SK-N-SH treated with all-trans-retinoic acid at 6 μM for 48 hours (cell line): ENCODE measurements at regions not wholly inside any gene's neighbourhood (a gene's known extent, or its start where the extent isn't known, plus 50 kb on each side); places are given as distances from the start of the nearest gene placed in this dataset.

ENCODE experiments used
- ATAC-seq: fragments of 200-7000 bp; cut with Tn5 transposase; 3 replicates; pipeline ENCODE4 v1.9.1; 2020; ENCODE audit warnings: mild to moderate bottlenecking, moderate library complexity
- ARNTL ChIP-seq: fragments of 450-650 bp; formaldehyde crosslinking; IDR thresholded peaks from 2 replicates; pipeline ENCODE4 v1.5.0; 2020; ENCODE audit warnings: low read depth, mild to moderate bottlenecking, moderate library complexity, borderline replicate concordance
- BACH2 ChIP-seq: fragments of 250-450 bp; sonication (Bioruptor Pico); IDR thresholded peaks from 2 replicates; pipeline ENCODE4 v1.9.0; 2021; ENCODE audit warnings: mild to moderate bottlenecking, borderline replicate concordance
- CSDC2 ChIP-seq: fragments of 250-450 bp; sonication (Bioruptor Pico); IDR thresholded peaks from 2 replicates; pipeline ENCODE4 v1.5.0; 2020; ENCODE audit warnings: mild to moderate bottlenecking, moderate library complexity
- ESRRG ChIP-seq: fragments of 250-450 bp; sonication (Bioruptor Pico); IDR thresholded peaks from 2 replicates; pipeline ENCODE4 v1.6.1; 2021; ENCODE audit warnings: mild to moderate bottlenecking
- GLIS3 ChIP-seq: fragments of 250-450 bp; sonication (Bioruptor Pico); IDR thresholded peaks from 2 replicates; pipeline ENCODE4 v1.5.0; 2020; ENCODE audit warnings: mild to moderate bottlenecking, moderate library complexity
- ISL1 ChIP-seq: fragments of 250-450 bp; sonication (Bioruptor Pico); IDR thresholded peaks from 2 replicates; pipeline ENCODE4 v2.1.2; 2022; ENCODE audit warnings: mild to moderate bottlenecking, moderate library complexity
- OSR1 ChIP-seq: fragments of 250-450 bp; sonication (Bioruptor Pico); IDR thresholded peaks from 2 replicates; pipeline ENCODE4 v1.8.0; 2022; ENCODE audit warnings: moderate library complexity, mild to moderate bottlenecking, inconsistent platforms
- PPARA ChIP-seq: fragments of 250-450 bp; sonication (Bioruptor Pico); IDR thresholded peaks from 2 replicates; pipeline ENCODE4 v1.5.0; 2020; ENCODE audit warnings: mild to moderate bottlenecking, borderline replicate concordance
- RARB ChIP-seq: fragments of 250-450 bp; sonication (Bioruptor Pico); IDR thresholded peaks from 2 replicates; pipeline ENCODE4 v1.8.0; 2021; ENCODE audit warnings: mild to moderate bottlenecking, moderate library complexity
- SNAI2 ChIP-seq: fragments of 250-450 bp; sonication (Bioruptor Pico); IDR thresholded peaks from 2 replicates; pipeline ENCODE4 v1.5.0; 2020; ENCODE audit warnings: mild to moderate bottlenecking, moderate library complexity
- TCF4 ChIP-seq: fragments of 250-450 bp; sonication (Bioruptor Pico); IDR thresholded peaks from 2 replicates; pipeline ENCODE4 v1.8.0; 2021; ENCODE audit warnings: mild to moderate bottlenecking, moderate library complexity, borderline replicate concordance
- TOX ChIP-seq: fragments of 250-450 bp; sonication (Bioruptor Pico); IDR thresholded peaks from 2 replicates; pipeline ENCODE4 v1.8.0; 2021; ENCODE audit warnings: mild to moderate bottlenecking, moderate library complexity, borderline replicate concordance
- ZC3H10 ChIP-seq: fragments of 250-450 bp; sonication (Bioruptor Pico); IDR thresholded peaks from 2 replicates; pipeline ENCODE4 v1.5.1; 2021; ENCODE audit warnings: mild to moderate bottlenecking, moderate library complexity
- ZFP3 ChIP-seq: fragments of 250-450 bp; sonication (Bioruptor Pico); IDR thresholded peaks from 2 replicates; pipeline ENCODE4 v1.5.0; 2020; ENCODE audit warnings: mild to moderate bottlenecking, moderate library complexity
- ZFP30 ChIP-seq: fragments of 450-650 bp; formaldehyde crosslinking; IDR thresholded peaks from 2 replicates; pipeline ENCODE4 v1.5.0; 2022; ENCODE audit warnings: mild to moderate bottlenecking, moderate library complexity
- ZNF565 ChIP-seq: fragments of 450-650 bp; formaldehyde crosslinking; conservative IDR thresholded peaks from 2 replicates; pipeline ENCODE4 v1.5.0; 2020; ENCODE audit warnings: low read depth, mild to moderate bottlenecking, moderate library complexity
- ZNF70 ChIP-seq: fragments of 450-650 bp; formaldehyde crosslinking; IDR thresholded peaks from 2 replicates; pipeline ENCODE4 v1.5.0; 2020; ENCODE audit warnings: mild to moderate bottlenecking, moderate library complexity
- ZNF8 ChIP-seq: fragments of 450-650 bp; formaldehyde crosslinking; IDR thresholded peaks from 2 replicates; pipeline ENCODE4 v1.5.0; 2020; ENCODE audit warnings: mild to moderate bottlenecking, moderate library complexity
- TF ChIP-seq, protein P1 (sequence below): fragments of 250-450 bp; sonication (Bioruptor Pico); IDR thresholded peaks from 2 replicates; pipeline ENCODE4 v1.8.0; 2020; ENCODE audit warnings: mild to moderate bottlenecking, moderate library complexity, borderline replicate concordance
- TF ChIP-seq, protein P2 (sequence below): fragments of 250-450 bp; sonication (Bioruptor Pico); IDR thresholded peaks from 2 replicates; pipeline ENCODE4 v1.5.1; 2021; ENCODE audit warnings: mild to moderate bottlenecking, moderate library complexity
- TF ChIP-seq, protein P3 (sequence below): fragments of 250-450 bp; sonication (Bioruptor Pico); IDR thresholded peaks from 2 replicates; pipeline ENCODE4 v1.5.1; 2020; ENCODE audit warnings: low read depth, mild to moderate bottlenecking, moderate library complexity
- TF ChIP-seq, protein P4 (sequence below): fragments of 250-450 bp; sonication (Bioruptor Pico); IDR thresholded peaks from 2 replicates; pipeline ENCODE4 v1.5.0; 2020; ENCODE audit warnings: mild to moderate bottlenecking, moderate library complexity
- TF ChIP-seq, protein P5 (sequence below): fragments of 250-450 bp; sonication (Bioruptor Pico); IDR thresholded peaks from 2 replicates; pipeline ENCODE4 v1.8.0; 2021; ENCODE audit warnings: low read depth, mild to moderate bottlenecking, moderate library complexity, borderline replicate concordance

DNA sequence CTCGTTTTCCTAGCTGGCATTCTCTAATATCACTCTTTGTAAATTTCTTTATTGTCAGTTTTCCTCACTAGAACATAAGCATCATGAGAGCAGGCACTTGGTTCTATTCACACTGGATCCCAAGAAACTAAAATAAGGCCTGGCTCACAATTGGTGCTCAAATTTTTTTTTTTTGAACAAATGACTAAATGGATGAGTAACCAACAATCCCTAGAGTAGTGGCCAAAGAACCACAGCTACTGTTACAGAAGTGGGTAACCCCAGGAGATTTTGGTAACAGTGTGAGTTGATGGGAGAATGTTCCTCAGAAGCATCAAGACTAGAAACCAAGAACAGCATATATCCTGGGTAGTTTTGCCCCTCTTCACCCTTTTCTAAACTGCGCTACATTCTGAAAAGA, 572.6 kb downstream of the INSC start:
- TF ChIP-seq CSDC2 (CRISPR knock-in tag) (no peak), TOX (CRISPR knock-in tag) (no peak), ZFP30 (CRISPR knock-in tag) (no peak), OSR1 (CRISPR knock-in tag) (no peak), TCF4 (CRISPR knock-in tag) (no peak), PPARA (no peak), ZNF70 (CRISPR knock-in tag) (no peak), SNAI2 (CRISPR knock-in tag) (no peak), ZNF8 (CRISPR knock-in tag) (no peak), ISL1 (CRISPR knock-in tag) (no peak), RARB (CRISPR knock-in tag) (no peak)
- TF ChIP-seq, protein P1, sequence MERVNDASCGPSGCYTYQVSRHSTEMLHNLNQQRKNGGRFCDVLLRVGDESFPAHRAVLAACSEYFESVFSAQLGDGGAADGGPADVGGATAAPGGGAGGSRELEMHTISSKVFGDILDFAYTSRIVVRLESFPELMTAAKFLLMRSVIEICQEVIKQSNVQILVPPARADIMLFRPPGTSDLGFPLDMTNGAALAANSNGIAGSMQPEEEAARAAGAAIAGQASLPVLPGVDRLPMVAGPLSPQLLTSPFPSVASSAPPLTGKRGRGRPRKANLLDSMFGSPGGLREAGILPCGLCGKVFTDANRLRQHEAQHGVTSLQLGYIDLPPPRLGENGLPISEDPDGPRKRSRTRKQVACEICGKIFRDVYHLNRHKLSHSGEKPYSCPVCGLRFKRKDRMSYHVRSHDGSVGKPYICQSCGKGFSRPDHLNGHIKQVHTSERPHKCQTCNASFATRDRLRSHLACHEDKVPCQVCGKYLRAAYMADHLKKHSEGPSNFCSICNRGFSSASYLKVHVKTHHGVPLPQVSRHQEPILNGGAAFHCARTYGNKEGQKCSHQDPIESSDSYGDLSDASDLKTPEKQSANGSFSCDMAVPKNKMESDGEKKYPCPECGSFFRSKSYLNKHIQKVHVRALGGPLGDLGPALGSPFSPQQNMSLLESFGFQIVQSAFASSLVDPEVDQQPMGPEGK: no peak
- TF ChIP-seq, protein P2, sequence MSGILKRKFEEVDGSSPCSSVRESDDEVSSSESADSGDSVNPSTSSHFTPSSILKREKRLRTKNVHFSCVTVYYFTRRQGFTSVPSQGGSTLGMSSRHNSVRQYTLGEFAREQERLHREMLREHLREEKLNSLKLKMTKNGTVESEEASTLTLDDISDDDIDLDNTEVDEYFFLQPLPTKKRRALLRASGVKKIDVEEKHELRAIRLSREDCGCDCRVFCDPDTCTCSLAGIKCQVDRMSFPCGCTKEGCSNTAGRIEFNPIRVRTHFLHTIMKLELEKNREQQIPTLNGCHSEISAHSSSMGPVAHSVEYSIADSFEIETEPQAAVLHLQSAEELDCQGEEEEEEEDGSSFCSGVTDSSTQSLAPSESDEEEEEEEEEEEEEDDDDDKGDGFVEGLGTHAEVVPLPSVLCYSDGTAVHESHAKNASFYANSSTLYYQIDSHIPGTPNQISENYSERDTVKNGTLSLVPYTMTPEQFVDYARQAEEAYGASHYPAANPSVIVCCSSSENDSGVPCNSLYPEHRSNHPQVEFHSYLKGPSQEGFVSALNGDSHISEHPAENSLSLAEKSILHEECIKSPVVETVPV (CRISPR knock-in tag): no peak
- TF ChIP-seq, protein P3, sequence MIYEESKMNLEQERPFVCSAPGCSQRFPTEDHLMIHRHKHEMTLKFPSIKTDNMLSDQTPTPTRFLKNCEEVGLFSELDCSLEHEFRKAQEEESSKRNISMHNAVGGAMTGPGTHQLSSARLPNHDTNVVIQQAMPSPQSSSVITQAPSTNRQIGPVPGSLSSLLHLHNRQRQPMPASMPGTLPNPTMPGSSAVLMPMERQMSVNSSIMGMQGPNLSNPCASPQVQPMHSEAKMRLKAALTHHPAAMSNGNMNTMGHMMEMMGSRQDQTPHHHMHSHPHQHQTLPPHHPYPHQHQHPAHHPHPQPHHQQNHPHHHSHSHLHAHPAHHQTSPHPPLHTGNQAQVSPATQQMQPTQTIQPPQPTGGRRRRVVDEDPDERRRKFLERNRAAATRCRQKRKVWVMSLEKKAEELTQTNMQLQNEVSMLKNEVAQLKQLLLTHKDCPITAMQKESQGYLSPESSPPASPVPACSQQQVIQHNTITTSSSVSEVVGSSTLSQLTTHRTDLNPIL (CRISPR knock-in tag): no peak
- TF ChIP-seq, all 23 proteins: peak for 0
- no peak for ATAC-seq

DNA sequence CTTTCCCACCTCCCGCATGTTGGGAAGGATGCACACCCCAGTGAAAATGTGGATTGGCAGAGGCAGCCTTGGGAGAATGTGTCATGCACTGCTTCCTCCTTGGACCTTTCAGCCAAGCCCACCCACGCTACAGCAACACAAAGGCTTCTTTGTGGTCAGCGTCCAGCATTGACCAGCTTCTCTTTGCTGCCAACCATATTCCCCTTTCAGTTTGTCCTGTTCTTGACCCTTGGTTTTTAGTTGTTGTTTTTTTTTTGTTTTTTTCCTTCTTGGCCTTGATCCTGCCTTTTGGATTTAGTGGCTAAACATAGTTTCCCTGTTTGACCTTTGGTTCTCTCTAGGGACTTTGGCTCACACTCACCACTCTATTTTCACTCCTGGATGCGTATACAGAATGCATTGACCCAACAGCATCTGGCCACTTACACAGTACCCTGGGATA, 573.6 kb downstream of the INSC start:
- TF ChIP-seq TOX (CRISPR knock-in tag) (no peak), ZNF8 (CRISPR knock-in tag) (no peak), ZNF70 (CRISPR knock-in tag) (no peak)
- TF ChIP-seq, all 23 proteins: peak for 0
- ATAC-seq: no peak

DNA sequence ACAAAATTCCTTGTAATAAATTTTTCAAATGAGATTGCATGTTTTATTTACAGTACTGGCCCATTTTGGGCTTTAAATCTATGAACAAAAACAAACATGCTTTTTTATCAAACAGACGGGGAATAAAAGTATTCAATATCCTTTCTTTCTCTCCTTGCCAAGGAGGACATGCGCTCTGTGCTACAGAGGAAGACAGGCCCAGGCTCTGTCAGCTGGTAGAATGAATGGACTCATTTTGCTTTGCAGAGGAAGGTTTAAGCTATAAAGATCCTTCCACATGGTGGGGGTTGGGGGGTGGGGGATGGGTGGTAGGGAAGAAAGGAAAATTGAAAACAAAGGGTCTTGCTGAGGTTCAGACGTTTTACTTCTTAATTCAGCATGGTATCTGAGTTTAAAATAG, 575.6 kb downstream of the INSC start:
- no peak for ATAC-seq
- TF ChIP-seq ZC3H10 (no peak), ISL1 (CRISPR knock-in tag) (no peak), TCF4 (CRISPR knock-in tag) (no peak), ZNF70 (CRISPR knock-in tag) (no peak), ARNTL (CRISPR knock-in tag) (no peak), ESRRG (CRISPR knock-in tag) (no peak), TOX (CRISPR knock-in tag) (no peak), ZNF8 (CRISPR knock-in tag) (no peak), CSDC2 (CRISPR knock-in tag) (no peak), BACH2 (CRISPR knock-in tag) (no peak), GLIS3 (CRISPR knock-in tag) (no peak), SNAI2 (CRISPR knock-in tag) (no peak), ZFP3 (no peak), ZNF565 (CRISPR knock-in tag) (no peak), RARB (CRISPR knock-in tag) (no peak)
- TF ChIP-seq, protein P3 (CRISPR knock-in tag): no peak
- TF ChIP-seq, protein P4, sequence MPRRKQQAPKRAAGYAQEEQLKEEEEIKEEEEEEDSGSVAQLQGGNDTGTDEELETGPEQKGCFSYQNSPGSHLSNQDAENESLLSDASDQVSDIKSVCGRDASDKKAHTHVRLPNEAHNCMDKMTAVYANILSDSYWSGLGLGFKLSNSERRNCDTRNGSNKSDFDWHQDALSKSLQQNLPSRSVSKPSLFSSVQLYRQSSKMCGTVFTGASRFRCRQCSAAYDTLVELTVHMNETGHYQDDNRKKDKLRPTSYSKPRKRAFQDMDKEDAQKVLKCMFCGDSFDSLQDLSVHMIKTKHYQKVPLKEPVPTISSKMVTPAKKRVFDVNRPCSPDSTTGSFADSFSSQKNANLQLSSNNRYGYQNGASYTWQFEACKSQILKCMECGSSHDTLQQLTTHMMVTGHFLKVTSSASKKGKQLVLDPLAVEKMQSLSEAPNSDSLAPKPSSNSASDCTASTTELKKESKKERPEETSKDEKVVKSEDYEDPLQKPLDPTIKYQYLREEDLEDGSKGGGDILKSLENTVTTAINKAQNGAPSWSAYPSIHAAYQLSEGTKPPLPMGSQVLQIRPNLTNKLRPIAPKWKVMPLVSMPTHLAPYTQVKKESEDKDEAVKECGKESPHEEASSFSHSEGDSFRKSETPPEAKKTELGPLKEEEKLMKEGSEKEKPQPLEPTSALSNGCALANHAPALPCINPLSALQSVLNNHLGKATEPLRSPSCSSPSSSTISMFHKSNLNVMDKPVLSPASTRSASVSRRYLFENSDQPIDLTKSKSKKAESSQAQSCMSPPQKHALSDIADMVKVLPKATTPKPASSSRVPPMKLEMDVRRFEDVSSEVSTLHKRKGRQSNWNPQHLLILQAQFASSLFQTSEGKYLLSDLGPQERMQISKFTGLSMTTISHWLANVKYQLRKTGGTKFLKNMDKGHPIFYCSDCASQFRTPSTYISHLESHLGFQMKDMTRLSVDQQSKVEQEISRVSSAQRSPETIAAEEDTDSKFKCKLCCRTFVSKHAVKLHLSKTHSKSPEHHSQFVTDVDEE (CRISPR knock-in tag): no peak
- TF ChIP-seq, protein P2 (CRISPR knock-in tag): no peak
- TF ChIP-seq, protein P5, sequence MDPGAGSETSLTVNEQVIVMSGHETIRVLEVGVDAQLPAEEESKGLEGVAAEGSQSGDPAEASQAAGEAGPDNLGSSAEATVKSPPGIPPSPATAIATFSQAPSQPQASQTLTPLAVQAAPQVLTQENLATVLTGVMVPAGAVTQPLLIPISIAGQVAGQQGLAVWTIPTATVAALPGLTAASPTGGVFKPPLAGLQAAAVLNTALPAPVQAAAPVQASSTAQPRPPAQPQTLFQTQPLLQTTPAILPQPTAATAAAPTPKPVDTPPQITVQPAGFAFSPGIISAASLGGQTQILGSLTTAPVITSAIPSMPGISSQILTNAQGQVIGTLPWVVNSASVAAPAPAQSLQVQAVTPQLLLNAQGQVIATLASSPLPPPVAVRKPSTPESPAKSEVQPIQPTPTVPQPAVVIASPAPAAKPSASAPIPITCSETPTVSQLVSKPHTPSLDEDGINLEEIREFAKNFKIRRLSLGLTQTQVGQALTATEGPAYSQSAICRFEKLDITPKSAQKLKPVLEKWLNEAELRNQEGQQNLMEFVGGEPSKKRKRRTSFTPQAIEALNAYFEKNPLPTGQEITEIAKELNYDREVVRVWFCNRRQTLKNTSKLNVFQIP (CRISPR knock-in tag): no peak
- TF ChIP-seq, protein P1: no peak
